Right lobe of liver (tissue), 6 donors: ENCODE measurements at regions not wholly inside any gene's neighbourhood (a gene's known extent, or its start where the extent isn't known, plus 50 kb on each side); places are given as distances from the start of the nearest gene placed in this dataset.

ENCODE experiments used
- ATAC-seq, 4 donors: fragments of 200-7000 bp; cut with Tn5 transposase; one replicate each; pipeline ENCODE4 v1.9.1; 2020; ENCODE audit warnings: mild to moderate bottlenecking in 4 of 4, moderate library complexity in 4 of 4
- DNase-seq, 3 donors: peaks; one replicate each; pipeline ENCODE4 v3.0.0-alpha.2; 2020
- H3K27ac ChIP-seq, 3 donors: fragments of 200-600 bp; one replicate each; pipeline ENCODE4 v1.8.0; 2022
- H3K27me3 ChIP-seq, 2 donors: fragments of 200-600 bp; one replicate each; pipeline ENCODE4 v1.8.0; 2022
- H3K36me3 ChIP-seq, 4 donors: fragments of 200-600 bp; sonication (generic) in 1 of 4; one replicate each; pipeline versions ENCODE4 v1.5.1 to v1.8.0; 2017 to 2022; ENCODE audit warnings: control low read depth in 1 of 4
- H3K4me1 ChIP-seq, 4 donors: fragments of 200-600 bp; sonication (generic) in 1 of 4; one replicate each; pipeline versions ENCODE4 v1.5.1 to v1.8.0; 2017 to 2022; ENCODE audit warnings: control low read depth in 1 of 4
- H3K4me3 ChIP-seq, 3 donors: fragments of 200-600 bp; one replicate each; pipeline ENCODE4 v1.8.0; 2022
- H3K9me3 ChIP-seq, 4 donors: fragments of 200-600 bp; sonication (generic) in 1 of 4; one replicate each; pipeline versions ENCODE4 v1.5.1 to v1.8.0; 2017 to 2022; ENCODE audit warnings: control low read depth in 1 of 4
- POLR2A ChIP-seq: fragments of 450-650 bp; IDR thresholded peaks from one replicate; pipeline ENCODE4 v1.6.1; 2017; ENCODE audit warnings: antibody characterized with exemption, mild to moderate bottlenecking
- WGBS: methylation state at CpG from one replicate; pipeline ENCODE4 v1.1.6; 2018; ENCODE audit warnings: low coverage, low lambda C conversion rate; ENCODE audit not compliant: insufficient coverage; ENCODE audit errors: missing lambda C conversion rate; 5-methylcytosine and 5-hydroxymethylcytosine counted together
- intact Hi-C, 2 donors: fragments of 100-400 bp; cut with DNase I; formaldehyde crosslinking; loops; one replicate each; pipeline versions ENCODE4 v1.11.2 to v1.14.1; 2022
- TF ChIP-seq, protein P1 (sequence below), 4 donors: fragments of 200-600 bp in 3 of 4; fragments of 450-650 bp in 1 of 4; IDR thresholded peaks; one replicate each; pipeline versions ENCODE4 v1.5.1 to v1.8.0; 2016 to 2022; ENCODE audit warnings: antibody characterized with exemption in 4 of 4, mild to moderate bottlenecking in 2 of 4
- donor health status: DM: no; HTN: yes; CAD: no.
- donor health status: DM: no; HTN: no; CAD: no.
- donor health status: DM: no; HTN: no; CAD: no.
- donor health status: DM: no; HTN: yes; CAD: no.
- donor health status: DM: no; HTN: yes; CAD: no.

DNA sequence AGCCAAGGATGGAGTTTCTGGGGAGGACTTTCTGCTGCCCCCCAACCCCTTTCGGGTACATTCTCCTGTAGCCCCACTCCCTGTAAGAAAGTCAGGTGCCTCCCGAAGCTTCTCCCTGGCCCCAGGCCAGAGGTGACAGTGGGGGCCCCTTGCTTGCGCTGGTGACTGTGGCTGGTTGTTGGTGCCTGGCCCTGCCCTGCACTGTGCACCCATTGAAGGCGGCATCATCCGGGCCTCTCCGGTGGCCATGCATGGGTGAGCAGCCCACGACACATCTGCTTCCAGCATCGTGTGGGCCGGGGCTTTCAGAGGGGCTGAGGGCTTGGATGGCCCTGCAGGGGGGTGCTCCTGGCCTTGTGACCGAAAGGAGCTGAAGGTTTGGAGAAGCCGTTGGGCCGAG, 297.0 kb downstream of the SEC14L1 start:
- WGBS: no CpG with 5 or more reads among the region's 12 CpGs
- Histone ChIP-seq H3K4me3 (no peak overlapping the region), H3K27ac (no peak overlapping the region), H3K36me3 (no peaks in the 10 kb centered on the region), H3K27me3 (no peaks in the 10 kb centered on the region), H3K9me3 (no peaks in the 10 kb centered on the region), H3K4me1 (peaks cover 0 to 36% (median 5%) of the 10 kb centered on the region in 4 donors)
- intact Hi-C loops: loop anchor here in 1 of 2 donors (5.0 kb wide), 1 partner anchor 55 kb away; no protein-coding TSS in a partner anchor
- no peak for TF ChIP-seq POLR2A
- TF ChIP-seq, protein P1, sequence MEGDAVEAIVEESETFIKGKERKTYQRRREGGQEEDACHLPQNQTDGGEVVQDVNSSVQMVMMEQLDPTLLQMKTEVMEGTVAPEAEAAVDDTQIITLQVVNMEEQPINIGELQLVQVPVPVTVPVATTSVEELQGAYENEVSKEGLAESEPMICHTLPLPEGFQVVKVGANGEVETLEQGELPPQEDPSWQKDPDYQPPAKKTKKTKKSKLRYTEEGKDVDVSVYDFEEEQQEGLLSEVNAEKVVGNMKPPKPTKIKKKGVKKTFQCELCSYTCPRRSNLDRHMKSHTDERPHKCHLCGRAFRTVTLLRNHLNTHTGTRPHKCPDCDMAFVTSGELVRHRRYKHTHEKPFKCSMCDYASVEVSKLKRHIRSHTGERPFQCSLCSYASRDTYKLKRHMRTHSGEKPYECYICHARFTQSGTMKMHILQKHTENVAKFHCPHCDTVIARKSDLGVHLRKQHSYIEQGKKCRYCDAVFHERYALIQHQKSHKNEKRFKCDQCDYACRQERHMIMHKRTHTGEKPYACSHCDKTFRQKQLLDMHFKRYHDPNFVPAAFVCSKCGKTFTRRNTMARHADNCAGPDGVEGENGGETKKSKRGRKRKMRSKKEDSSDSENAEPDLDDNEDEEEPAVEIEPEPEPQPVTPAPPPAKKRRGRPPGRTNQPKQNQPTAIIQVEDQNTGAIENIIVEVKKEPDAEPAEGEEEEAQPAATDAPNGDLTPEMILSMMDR (IDR thresholded peaks at IDR 0.05): no peak
- DNase-seq (peak in 1 of 3 donors; percentile 21), ATAC-seq (no peak)

DNA sequence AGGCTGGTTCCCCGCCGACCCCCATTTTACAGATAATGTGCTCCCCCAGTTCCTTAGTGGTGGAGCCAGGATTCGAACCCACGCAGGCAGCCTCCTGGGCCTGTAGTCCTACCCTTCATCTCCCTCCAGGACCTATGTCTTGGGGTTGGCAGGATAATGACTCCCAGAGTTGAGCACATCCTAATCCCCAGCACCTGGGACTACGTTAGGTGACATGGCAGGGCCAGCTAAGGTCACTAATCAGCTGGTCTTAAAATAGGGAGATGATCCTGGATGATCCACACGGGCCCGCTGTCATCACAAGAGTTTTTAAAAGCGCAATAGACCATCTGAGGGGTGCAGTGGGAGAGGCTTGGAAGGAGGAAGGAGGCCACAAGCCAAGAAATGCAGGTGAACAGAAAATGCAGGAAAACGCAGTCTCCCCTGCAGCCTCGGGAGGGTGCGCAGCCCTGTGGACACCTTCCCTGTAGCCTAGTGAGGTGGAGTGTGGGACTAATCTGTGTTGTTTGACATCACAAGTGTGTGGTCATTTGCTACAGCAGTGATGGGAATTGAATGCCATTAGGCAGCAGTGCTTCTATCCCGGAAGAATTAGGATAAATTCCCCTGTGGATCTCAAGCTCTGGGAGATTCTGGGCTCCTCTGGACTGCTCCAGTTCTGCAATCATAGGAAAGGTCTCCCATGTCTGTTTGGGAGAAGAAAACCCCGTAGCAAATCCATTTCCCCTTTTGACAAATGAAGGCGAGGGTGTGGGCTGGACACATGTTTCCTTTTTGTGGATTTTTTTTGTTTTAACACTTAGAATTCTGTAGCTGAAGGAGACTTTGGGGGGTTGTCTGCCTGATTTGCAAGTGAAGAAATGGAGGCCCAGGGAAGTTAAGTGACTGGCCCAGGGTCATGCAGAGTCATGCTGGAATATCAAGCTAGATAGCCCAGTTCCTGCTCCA, 297.7 kb downstream of the SEC14L1 start:
- intact Hi-C loops: loop anchor here in 1 of 2 donors (5.0 kb wide), 1 partner anchor 54 kb away; no protein-coding TSS in a partner anchor
- H3K4me3 ChIP-seq: no peak overlapping the region
- WGBS: 66% methylated on average over 9 of the region's 14 CpGs
- ATAC-seq (no peak), DNase-seq (no peak)
- H3K9me3 ChIP-seq: no peaks in the 10 kb centered on the region
- H3K4me1 ChIP-seq: peaks cover 0 to 36% (median 5%) of the 10 kb centered on the region in 4 donors
- TF ChIP-seq POLR2A: no peak
- TF ChIP-seq, protein P1 (IDR thresholded peaks at IDR 0.05): no peak
- H3K27me3 ChIP-seq: no peaks in the 10 kb centered on the region
- H3K36me3 ChIP-seq: no peaks in the 10 kb centered on the region
- no peak overlapping the region for H3K27ac ChIP-seq

DNA sequence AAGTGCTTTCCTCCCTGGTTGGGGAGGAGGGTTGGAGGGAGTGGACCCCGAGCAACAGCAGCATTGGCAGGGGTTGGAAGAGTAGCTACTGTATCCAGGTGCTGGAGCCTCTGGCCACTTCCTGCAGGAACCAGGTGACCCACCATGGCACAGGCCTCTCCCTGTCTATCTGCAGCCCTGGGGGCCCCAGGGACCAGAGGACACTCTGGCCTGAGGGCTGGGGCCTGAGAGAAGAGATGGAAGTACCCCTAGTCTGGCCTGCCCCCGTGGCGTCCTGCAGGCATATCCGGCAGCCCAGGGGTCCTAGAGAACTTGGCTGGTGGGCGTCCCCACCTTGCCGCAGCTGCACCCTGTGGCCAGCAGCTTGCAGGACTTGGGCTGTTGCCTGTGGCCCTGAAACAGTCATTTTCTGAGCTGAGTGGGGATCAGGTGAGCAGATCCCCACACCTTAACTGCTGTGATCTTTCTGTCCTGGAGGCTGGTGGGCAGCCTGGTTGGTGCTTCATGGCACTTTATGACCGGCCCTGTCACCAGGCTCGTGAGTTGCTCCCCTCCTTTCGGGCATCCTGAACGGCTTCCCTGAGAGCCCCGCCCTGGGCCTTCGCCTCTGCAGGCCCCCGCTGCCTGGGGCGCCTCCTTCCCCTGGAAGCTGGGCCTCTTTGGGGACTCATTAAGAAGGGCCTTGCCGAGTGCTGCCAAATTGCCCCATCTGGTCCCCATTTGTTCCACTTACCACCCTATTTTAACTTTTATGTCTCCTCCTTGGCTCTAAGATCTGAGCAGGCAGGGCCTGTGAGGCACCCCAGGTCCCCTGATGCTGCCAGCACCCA, 298.6 kb downstream of the SEC14L1 start:
- no peak for TF ChIP-seq POLR2A
- TF ChIP-seq, protein P1 (IDR thresholded peaks at IDR 0.05): no peak
- Histone ChIP-seq H3K4me3 (no peak overlapping the region), H3K9me3 (no peaks in the 10 kb centered on the region), H3K27ac (no peak overlapping the region), H3K27me3 (no peaks in the 10 kb centered on the region), H3K4me1 (peaks cover 0 to 40% (median 5%) of the 10 kb centered on the region in 4 donors), H3K36me3 (no peaks in the 10 kb centered on the region)
- DNase-seq (peak in 1 of 3 donors; percentile 22), ATAC-seq (no peak)
- intact Hi-C loops: loop anchor here in 1 of 2 donors (5.0 kb wide), 1 partner anchor 53 kb away; no protein-coding TSS in a partner anchor
- WGBS: 77% methylated on average over 8 of the region's 15 CpGs

DNA sequence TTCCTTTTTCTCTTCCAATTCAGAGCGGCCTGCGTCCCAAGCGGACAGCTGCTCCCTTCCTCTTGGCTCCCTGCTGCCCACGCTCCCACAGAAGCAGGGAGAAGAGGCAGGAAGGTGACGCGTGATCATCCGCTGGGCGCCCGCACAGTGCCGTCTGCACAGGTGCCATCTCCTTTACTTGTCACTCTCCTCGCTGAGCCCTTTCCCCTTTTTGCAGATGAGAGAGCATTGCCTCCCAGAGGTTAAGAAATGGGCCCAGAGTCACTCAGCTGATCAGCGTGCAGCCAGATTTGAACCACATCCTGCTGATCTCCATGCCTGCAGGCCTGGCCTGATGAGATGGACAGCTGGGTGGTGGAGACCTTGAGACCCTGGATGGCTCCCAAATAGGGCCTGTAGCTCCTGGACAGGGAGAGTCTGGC, 299.8 kb downstream of the SEC14L1 start:
- Histone ChIP-seq H3K9me3 (no peaks in the 10 kb centered on the region), H3K36me3 (no peaks in the 10 kb centered on the region), H3K4me1 (peaks cover 0 to 41% (median 5%) of the 10 kb centered on the region in 4 donors), H3K4me3 (no peak overlapping the region), H3K27me3 (no peaks in the 10 kb centered on the region), H3K27ac (peak overlapping the region in 2 of 3 donors; percentile 37 to 40)
- intact Hi-C loops: no loop called here
- ATAC-seq: no peak
- TF ChIP-seq, protein P1 (IDR thresholded peaks at IDR 0.05): no peak
- no peak for TF ChIP-seq POLR2A
- 58% methylated on average over 10 of the region's 12 CpGs for WGBS
- DNase-seq: peak in 1 of 3 donors; percentile 33
